BJ (cell line): ENCODE measurements at regions not wholly inside any gene's neighbourhood (a gene's known extent, or its start where the extent isn't known, plus 50 kb on each side); places are given as distances from the start of the nearest gene placed in this dataset.

Experiments used
- CTCF ChIA-PET: fragments of 350-600 bp; formaldehyde crosslinking; extraction: SDS; loops from one replicate; lab custom pipeline; 2021; ENCODE audit warnings: antibody characterized with exemption, inconsistent platforms; lab: Yijun Ruan, JAX
- POLR2A ChIA-PET: fragments of 300-600 bp; sonication (Branson Sonifier 250); formaldehyde crosslinking; extraction: SDS; loops from one replicate; lab custom pipeline; 2021; ENCODE audit warnings: antibody characterized with exemption; lab: Charles Lee
- DNase-seq: peaks from one replicate; pipeline ENCODE4 v3.0.0-alpha.2; 2011; ENCODE audit warnings: low read depth
- H3K27me3 ChIP-seq: 2 replicates; pipeline ENCODE4 v1.6.0; 2011; ENCODE audit warnings: low read length; ENCODE audit not compliant: control insufficient read depth, insufficient read depth
- H3K36me3 ChIP-seq: 2 replicates; pipeline ENCODE4 v1.5.1; 2011; ENCODE audit warnings: low read length; ENCODE audit not compliant: control insufficient read depth, insufficient read depth
- H3K4me3 ChIP-seq: 2 replicates; pipeline ENCODE4 v1.5.1; 2011; ENCODE audit warnings: low read depth, mild to moderate bottlenecking, control low read depth, low read length
- TF ChIP-seq, protein P1 (sequence below): IDR thresholded peaks from 2 replicates; pipeline ENCODE4 v1.5.1; 2011; ENCODE audit warnings: low read depth, mild to moderate bottlenecking, control low read depth, inconsistent platforms, low read length, moderate library complexity; ENCODE audit not compliant: insufficient read depth

DNA sequence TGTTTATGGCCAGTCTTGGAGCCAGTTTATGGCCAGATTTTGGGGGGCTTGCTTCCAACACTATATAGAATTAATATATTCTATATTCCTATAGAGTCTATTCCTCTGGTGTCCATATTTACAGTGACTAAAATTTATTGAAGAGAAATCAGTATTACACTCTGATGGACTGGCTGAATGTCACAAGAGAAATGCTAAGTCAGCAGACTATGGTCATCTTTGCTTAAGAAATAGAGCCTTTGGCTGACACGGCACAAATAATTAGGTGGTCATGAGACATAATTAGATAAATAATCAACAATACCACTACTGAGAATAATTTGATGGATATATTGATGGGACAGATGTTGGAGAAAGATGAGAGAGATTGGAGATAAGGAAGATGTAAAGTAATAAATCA is 272.9 kb downstream of the SLITRK5 start:
- H3K27me3 ChIP-seq: no peaks in the 10 kb centered on the region
- TF ChIP-seq, protein P1, sequence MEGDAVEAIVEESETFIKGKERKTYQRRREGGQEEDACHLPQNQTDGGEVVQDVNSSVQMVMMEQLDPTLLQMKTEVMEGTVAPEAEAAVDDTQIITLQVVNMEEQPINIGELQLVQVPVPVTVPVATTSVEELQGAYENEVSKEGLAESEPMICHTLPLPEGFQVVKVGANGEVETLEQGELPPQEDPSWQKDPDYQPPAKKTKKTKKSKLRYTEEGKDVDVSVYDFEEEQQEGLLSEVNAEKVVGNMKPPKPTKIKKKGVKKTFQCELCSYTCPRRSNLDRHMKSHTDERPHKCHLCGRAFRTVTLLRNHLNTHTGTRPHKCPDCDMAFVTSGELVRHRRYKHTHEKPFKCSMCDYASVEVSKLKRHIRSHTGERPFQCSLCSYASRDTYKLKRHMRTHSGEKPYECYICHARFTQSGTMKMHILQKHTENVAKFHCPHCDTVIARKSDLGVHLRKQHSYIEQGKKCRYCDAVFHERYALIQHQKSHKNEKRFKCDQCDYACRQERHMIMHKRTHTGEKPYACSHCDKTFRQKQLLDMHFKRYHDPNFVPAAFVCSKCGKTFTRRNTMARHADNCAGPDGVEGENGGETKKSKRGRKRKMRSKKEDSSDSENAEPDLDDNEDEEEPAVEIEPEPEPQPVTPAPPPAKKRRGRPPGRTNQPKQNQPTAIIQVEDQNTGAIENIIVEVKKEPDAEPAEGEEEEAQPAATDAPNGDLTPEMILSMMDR: no peak
- no peak for DNase-seq
- ChIA-PET POLR2A (no interaction called here), CTCF (no interaction called here)
- no peaks in the 10 kb centered on the region for H3K36me3 ChIP-seq
- H3K4me3 ChIP-seq: no peak overlapping the region

DNA sequence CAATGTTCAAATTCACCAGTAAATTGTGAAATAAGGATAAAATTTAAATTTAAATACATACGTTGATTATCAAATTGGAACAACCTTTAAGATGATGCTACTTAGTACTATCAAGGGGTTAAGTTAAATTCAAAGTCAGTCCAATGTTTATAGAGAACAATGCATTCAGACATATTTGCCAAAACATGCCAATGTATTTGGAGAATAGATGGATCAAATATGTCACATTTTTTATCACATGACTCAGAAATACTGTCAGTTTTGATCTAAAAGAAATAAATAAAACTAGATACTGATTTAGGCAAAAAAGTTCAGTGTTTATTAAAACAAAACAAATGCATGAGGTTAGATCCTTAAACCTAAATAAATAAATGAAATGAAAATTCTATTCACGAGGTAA is 281.2 kb downstream of the SLITRK5 start:
- ChIA-PET POLR2A (no interaction called here), CTCF (no interaction called here)
- DNase-seq: no peak
- H3K4me3 ChIP-seq: no peak overlapping the region
- TF ChIP-seq, protein P1: no peak
- no peaks in the 10 kb centered on the region for H3K36me3 ChIP-seq
- H3K27me3 ChIP-seq: no peaks in the 10 kb centered on the region

DNA sequence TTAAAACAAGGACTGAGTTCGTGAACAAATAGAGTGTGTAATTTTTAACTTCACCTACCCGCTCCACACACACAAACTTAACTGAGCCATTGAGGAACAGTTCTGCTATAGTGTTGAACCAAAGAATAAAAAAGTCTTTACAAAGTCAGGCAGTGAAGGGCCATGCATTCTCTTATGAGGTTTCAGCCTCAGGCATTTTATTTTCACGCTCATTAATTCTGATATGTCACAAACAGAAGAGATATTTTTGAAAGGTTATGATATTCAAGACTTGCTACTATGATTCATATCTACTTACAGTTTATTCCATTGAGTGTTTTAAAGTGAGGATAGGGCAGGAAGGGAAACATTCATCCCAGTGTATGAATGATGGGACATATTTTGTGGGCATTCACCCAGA is 282.2 kb downstream of the SLITRK5 start:
- no peak for DNase-seq
- no peaks in the 10 kb centered on the region for H3K36me3 ChIP-seq
- TF ChIP-seq, protein P1: no peak
- no peak overlapping the region for H3K4me3 ChIP-seq
- ChIA-PET POLR2A (no interaction called here), CTCF (no interaction called here)
- no peaks in the 10 kb centered on the region for H3K27me3 ChIP-seq

DNA sequence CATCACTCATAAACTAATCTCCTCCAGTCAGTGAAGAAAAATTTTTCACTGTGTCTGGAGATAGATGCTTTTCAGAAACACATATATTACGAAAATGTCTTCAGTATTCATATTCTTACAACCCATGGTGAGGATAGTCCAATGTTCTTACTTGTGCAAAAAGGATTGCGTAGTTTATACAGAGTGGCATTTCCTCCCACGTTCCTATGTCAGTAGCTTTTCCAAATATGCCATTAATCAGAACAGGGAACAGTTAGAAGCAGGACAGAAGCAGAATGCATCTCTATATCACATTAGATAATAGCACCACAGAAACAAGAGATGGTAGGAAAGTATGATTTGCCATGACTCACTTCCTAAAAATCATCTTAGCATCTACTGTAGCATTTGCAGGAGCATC is 282.9 kb downstream of the SLITRK5 start:
- no peaks in the 10 kb centered on the region for H3K27me3 ChIP-seq
- H3K36me3 ChIP-seq: no peaks in the 10 kb centered on the region
- ChIA-PET CTCF (no interaction called here), POLR2A (no interaction called here)
- TF ChIP-seq, protein P1: no peak
- DNase-seq: no peak
- no peak overlapping the region for H3K4me3 ChIP-seq

DNA sequence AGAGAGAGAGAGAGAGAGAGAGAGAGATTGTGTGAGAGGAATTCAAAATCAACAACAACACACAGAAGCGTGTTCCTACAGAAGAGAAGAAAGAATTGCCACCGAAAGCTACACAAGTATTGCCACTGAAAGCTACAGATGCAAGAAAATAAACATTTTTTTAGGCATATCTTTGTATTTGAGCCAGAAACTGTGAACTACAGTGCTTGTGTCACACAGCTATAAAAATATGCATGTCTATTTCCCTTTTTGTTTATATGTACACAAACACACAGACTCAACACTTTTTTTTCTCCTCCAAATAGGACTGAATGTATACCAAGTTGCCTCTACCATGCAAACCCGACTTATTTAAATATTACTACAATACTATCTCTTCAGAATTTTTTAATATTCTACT is 290.4 kb downstream of the SLITRK5 start:
- Histone ChIP-seq H3K27me3 (no peaks in the 10 kb centered on the region), H3K4me3 (no peak overlapping the region), H3K36me3 (no peaks in the 10 kb centered on the region)
- ChIA-PET CTCF (no interaction called here), POLR2A (no interaction called here)
- TF ChIP-seq, protein P1: no peak
- no peak for DNase-seq
